H1 (cell line): ENCODE measurements at regions not wholly inside any gene's neighbourhood (a gene's known extent, or its start where the extent isn't known, plus 50 kb on each side); places are given as distances from the start of the nearest gene placed in this dataset.

Experiments used
- CHD2 ChIP-seq: IDR thresholded peaks from 2 replicates; pipeline ENCODE4 v1.6.1; 2012; ENCODE audit warnings: low read length, improper control_type of control experiment
- KDM4A ChIP-seq: IDR thresholded peaks from one replicate; pipeline ENCODE4 v1.7.1; 2012; ENCODE audit warnings: low read depth, mild to moderate bottlenecking, moderate library complexity, low read length, inconsistent platforms; ENCODE audit not compliant: severe bottlenecking
- POLR2A ChIP-seq, 2 experiments: IDR thresholded peaks; 1 replicate in 1 of 2; 2 replicates in 1 of 2; pipeline ENCODE4 v1.6.1; 2011; ENCODE audit warnings: low read depth in 2 of 2, low read length in 2 of 2, mild to moderate bottlenecking in 2 of 2; ENCODE audit errors: control extremely low read depth in 1 of 2
- RNF2 ChIP-seq: fragments of 200-900, 300-1000 bp; sonication (generic); IDR thresholded peaks from 2 replicates; pipeline ENCODE4 v1.7.1; 2016; ENCODE audit warnings: borderline replicate concordance, low read depth, mild to moderate bottlenecking, antibody characterized with exemption, low read length; ENCODE audit not compliant: poor library complexity, severe bottlenecking; ENCODE audit errors: missing control alignments
- SAP30 ChIP-seq: fragments of 300-600 bp; sonication (generic); IDR thresholded peaks from 2 replicates; pipeline ENCODE4 v1.7.1; 2012; ENCODE audit warnings: low read length, moderate library complexity, mild to moderate bottlenecking, inconsistent platforms; ENCODE audit not compliant: insufficient read depth, insufficient replicate concordance
- TAF7 ChIP-seq: optimal IDR thresholded peaks from 2 replicates; pipeline ENCODE3; 2011; ENCODE audit warnings: low read depth, mild to moderate bottlenecking, inconsistent platforms, low read length, moderate library complexity, borderline replicate concordance
- TBP ChIP-seq: IDR thresholded peaks from 2 replicates; pipeline ENCODE4 v1.6.1; 2011; ENCODE audit warnings: low read depth, low read length, improper control_type of control experiment
- TF ChIP-seq, protein P1 (sequence below): fragments of 300-600 bp; sonication (generic); IDR thresholded peaks from 2 replicates; pipeline ENCODE4 v1.7.1; 2012; ENCODE audit warnings: low read length, moderate library complexity, mild to moderate bottlenecking, inconsistent platforms; ENCODE audit not compliant: insufficient replicate concordance
- TF ChIP-seq, protein P2 (sequence below): IDR thresholded peaks from 2 replicates; pipeline ENCODE4 v1.6.1; 2011; ENCODE audit warnings: low read depth, mild to moderate bottlenecking, low read length; ENCODE audit not compliant: insufficient read depth

DNA sequence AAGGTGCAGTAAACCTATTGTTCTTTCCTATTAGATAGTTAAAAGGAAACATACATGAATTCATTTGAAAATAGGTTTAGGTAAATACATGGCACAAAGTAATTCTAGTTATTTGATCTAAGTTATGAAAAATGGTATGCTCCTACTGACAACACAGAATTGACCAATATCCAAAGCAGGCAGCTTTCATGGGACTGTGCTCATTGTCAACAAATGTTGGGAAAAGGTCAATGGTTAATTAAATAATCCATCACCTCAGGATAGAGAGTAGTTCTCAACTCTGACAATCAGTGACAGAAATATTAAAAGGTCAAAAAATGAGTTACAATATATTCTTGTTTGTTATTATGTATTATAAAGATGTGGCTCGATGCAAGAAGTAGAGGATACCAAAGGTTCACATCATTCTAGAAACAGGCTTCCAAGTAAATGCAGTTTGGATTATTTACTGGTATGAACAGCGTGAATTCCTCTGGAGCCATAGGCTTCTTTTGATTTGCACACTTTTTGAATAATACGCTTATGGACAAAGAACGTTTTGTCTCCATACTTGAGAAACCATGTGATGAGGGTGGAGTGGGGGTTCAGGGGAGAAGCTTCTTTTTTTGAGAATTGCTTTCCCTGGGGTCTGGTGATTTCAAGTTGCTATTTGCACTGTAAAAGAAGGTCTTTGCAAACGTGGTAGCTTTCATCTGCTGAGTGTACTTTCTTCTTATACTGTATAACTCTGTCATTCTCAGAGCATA lies 422.0 kb upstream of the ZEB2 start (continued):
- TF ChIP-seq KDM4A (no peak), POLR2A (IDR thresholded peaks at IDR 0.05; ENCODE audit: control extremely low read depth in 1 of 2, low read depth in 2 of 2, low read length in 2 of 2) (no peak), TAF7 (no peak), SAP30 (no peak), RNF2 (no peak), TBP (no peak), CHD2 (no peak)
- TF ChIP-seq, protein P1, sequence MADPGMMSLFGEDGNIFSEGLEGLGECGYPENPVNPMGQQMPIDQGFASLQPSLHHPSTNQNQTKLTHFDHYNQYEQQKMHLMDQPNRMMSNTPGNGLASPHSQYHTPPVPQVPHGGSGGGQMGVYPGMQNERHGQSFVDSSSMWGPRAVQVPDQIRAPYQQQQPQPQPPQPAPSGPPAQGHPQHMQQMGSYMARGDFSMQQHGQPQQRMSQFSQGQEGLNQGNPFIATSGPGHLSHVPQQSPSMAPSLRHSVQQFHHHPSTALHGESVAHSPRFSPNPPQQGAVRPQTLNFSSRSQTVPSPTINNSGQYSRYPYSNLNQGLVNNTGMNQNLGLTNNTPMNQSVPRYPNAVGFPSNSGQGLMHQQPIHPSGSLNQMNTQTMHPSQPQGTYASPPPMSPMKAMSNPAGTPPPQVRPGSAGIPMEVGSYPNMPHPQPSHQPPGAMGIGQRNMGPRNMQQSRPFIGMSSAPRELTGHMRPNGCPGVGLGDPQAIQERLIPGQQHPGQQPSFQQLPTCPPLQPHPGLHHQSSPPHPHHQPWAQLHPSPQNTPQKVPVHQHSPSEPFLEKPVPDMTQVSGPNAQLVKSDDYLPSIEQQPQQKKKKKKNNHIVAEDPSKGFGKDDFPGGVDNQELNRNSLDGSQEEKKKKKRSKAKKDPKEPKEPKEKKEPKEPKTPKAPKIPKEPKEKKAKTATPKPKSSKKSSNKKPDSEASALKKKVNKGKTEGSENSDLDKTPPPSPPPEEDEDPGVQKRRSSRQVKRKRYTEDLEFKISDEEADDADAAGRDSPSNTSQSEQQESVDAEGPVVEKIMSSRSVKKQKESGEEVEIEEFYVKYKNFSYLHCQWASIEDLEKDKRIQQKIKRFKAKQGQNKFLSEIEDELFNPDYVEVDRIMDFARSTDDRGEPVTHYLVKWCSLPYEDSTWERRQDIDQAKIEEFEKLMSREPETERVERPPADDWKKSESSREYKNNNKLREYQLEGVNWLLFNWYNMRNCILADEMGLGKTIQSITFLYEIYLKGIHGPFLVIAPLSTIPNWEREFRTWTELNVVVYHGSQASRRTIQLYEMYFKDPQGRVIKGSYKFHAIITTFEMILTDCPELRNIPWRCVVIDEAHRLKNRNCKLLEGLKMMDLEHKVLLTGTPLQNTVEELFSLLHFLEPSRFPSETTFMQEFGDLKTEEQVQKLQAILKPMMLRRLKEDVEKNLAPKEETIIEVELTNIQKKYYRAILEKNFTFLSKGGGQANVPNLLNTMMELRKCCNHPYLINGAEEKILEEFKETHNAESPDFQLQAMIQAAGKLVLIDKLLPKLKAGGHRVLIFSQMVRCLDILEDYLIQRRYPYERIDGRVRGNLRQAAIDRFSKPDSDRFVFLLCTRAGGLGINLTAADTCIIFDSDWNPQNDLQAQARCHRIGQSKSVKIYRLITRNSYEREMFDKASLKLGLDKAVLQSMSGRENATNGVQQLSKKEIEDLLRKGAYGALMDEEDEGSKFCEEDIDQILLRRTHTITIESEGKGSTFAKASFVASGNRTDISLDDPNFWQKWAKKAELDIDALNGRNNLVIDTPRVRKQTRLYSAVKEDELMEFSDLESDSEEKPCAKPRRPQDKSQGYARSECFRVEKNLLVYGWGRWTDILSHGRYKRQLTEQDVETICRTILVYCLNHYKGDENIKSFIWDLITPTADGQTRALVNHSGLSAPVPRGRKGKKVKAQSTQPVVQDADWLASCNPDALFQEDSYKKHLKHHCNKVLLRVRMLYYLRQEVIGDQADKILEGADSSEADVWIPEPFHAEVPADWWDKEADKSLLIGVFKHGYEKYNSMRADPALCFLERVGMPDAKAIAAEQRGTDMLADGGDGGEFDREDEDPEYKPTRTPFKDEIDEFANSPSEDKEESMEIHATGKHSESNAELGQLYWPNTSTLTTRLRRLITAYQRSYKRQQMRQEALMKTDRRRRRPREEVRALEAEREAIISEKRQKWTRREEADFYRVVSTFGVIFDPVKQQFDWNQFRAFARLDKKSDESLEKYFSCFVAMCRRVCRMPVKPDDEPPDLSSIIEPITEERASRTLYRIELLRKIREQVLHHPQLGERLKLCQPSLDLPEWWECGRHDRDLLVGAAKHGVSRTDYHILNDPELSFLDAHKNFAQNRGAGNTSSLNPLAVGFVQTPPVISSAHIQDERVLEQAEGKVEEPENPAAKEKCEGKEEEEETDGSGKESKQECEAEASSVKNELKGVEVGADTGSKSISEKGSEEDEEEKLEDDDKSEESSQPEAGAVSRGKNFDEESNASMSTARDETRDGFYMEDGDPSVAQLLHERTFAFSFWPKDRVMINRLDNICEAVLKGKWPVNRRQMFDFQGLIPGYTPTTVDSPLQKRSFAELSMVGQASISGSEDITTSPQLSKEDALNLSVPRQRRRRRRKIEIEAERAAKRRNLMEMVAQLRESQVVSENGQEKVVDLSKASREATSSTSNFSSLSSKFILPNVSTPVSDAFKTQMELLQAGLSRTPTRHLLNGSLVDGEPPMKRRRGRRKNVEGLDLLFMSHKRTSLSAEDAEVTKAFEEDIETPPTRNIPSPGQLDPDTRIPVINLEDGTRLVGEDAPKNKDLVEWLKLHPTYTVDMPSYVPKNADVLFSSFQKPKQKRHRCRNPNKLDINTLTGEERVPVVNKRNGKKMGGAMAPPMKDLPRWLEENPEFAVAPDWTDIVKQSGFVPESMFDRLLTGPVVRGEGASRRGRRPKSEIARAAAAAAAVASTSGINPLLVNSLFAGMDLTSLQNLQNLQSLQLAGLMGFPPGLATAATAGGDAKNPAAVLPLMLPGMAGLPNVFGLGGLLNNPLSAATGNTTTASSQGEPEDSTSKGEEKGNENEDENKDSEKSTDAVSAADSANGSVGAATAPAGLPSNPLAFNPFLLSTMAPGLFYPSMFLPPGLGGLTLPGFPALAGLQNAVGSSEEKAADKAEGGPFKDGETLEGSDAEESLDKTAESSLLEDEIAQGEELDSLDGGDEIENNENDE, result no peak
- TF ChIP-seq, protein P2, sequence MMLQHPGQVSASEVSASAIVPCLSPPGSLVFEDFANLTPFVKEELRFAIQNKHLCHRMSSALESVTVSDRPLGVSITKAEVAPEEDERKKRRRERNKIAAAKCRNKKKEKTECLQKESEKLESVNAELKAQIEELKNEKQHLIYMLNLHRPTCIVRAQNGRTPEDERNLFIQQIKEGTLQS, result no peak
